Osteocyte (in vitro differentiated cells): ENCODE measurements at regions not wholly inside any gene's neighbourhood (a gene's known extent, or its start where the extent isn't known, plus 50 kb on each side); places are given as distances from the start of the nearest gene placed in this dataset.

Source experiments
- DNase-seq: peaks from one replicate; pipeline ENCODE4 v3.0.0; 2021; ENCODE audit warnings: mixed read lengths; ENCODE audit not compliant: unreplicated experiment; ENCODE audit errors: extremely low spot score
- H3K27ac Mint-ChIP-seq: one replicate; pipeline ENCODE4 v1.8.0; 2021; ENCODE audit warnings: mild to moderate bottlenecking, mixed read lengths; ENCODE audit not compliant: unreplicated experiment
- H3K27me3 Mint-ChIP-seq: one replicate; pipeline ENCODE4 v1.8.0; 2021; ENCODE audit warnings: mixed read lengths; ENCODE audit not compliant: unreplicated experiment
- H3K36me3 Mint-ChIP-seq: one replicate; pipeline ENCODE4 v1.8.0; 2021; ENCODE audit warnings: mixed read lengths; ENCODE audit not compliant: unreplicated experiment
- H3K4me1 Mint-ChIP-seq: one replicate; pipeline ENCODE4 v1.8.0; 2021; ENCODE audit warnings: mixed read lengths; ENCODE audit not compliant: unreplicated experiment
- H3K4me3 Mint-ChIP-seq: one replicate; pipeline ENCODE4 v1.8.0; 2021; ENCODE audit warnings: mild to moderate bottlenecking, moderate library complexity, mixed read lengths; ENCODE audit not compliant: unreplicated experiment
- H3K9me3 Mint-ChIP-seq: one replicate; pipeline ENCODE4 v1.8.0; 2021; ENCODE audit warnings: mixed read lengths; ENCODE audit not compliant: unreplicated experiment
- CTCF ChIP-seq: fragments of 200-600 bp; sonication (generic); IDR thresholded peaks from 2 replicates; pipeline ENCODE4 v1.5.0; 2021; ENCODE audit warnings: antibody characterized with exemption, mild to moderate bottlenecking, moderate library complexity

DNA sequence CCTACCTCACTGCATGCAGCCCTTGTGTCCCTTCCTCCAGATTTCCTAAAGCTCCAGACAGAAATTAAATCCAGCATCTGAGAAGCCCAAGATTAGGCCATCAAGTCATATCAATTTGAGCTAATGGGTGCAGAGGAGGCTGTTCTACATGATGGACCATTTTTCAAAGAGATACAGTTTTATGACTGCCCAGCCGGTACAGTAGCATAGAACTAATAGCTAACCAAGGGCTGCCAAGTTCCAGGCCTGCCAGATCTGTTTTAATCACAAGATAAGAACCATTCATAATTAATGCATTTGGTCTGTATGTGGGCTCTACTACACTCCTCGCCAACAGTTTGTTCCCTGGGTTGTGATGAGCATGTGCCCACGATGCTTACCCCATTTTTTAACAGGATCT is 64.9 kb downstream of the PABIR2 start:
- Mint-ChIP-seq H3K9me3 (peaks cover 3% of the 10 kb centered on the region), H3K36me3 (no peaks in the 10 kb centered on the region), H3K4me3 (no peak overlapping the region), H3K4me1 (peaks cover 31% of the 10 kb centered on the region), H3K27me3 (no peaks in the 10 kb centered on the region), H3K27ac (no peak overlapping the region)
- no peak for DNase-seq
- no peak for TF ChIP-seq CTCF

- H3K27ac Mint-ChIP-seq = no peak overlapping the region
Measured at GRCh38 chrX:134727363-134727762, 69.1 kb upstream of the PLAC1 start.

GRCh38 chrX:134725103-134725690 is 66.9 kb upstream of the PLAC1 start:
- no peak for TF ChIP-seq CTCF

More at GRCh38 chrX:134727363-134727762, 69.1 kb upstream of the PLAC1 start:
- Mint-ChIP-seq H3K27me3 (no peaks in the 10 kb centered on the region), H3K9me3 (peaks cover 6% of the 10 kb centered on the region), H3K4me1 (no peaks in the 10 kb centered on the region), H3K4me3 (no peak overlapping the region), H3K36me3 (no peaks in the 10 kb centered on the region)
- TF ChIP-seq CTCF = no peak
- DNase-seq = no peak

DNA sequence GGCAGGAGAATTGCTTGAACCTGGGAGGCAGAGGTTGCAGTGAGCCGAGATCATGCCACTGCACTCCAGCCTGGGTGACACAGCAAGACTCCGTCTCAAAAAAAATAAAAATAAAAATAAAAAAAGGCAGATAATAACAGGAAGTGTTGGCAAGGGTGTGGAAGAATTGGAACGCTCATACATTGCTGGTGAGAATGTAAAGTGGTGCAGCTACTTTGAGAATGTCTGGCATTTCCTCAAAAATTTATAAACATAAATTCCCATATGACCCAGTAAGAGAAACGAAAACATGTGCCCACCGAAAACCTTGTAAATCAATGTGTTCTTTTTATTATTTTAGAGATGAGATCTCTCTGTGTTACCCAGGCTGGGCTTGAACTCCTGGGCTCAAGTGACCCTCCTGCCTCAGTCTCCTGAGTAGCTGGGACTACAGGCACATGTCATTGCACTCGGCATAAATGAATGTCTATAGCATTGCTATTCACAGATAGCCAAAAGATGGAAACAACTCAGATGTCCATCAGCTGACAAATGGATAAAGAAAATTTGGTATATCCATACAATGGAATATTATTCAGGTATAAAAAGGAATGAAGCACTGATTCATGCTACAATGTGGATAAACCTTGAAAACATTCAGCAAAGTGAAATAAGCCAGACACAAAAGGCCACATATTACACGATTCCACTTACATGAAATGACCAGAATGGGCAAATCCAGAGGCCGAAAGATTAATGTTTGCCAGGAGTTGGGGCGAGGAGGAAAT is 63.7 kb upstream of the PLAC1 start:
- H3K4me3 Mint-ChIP-seq = no peak overlapping the region
- H3K27ac Mint-ChIP-seq = peak overlapping the region; percentile 58
- no peak for DNase-seq
- no peaks in the 10 kb centered on the region for H3K36me3 Mint-ChIP-seq
- peaks cover 12% of the 10 kb centered on the region for H3K4me1 Mint-ChIP-seq
- H3K27me3 Mint-ChIP-seq = no peaks in the 10 kb centered on the region
- H3K9me3 Mint-ChIP-seq = peaks cover 7% of the 10 kb centered on the region
- no peak for TF ChIP-seq CTCF

More at GRCh38 chrX:134725103-134725690, 66.9 kb upstream of the PLAC1 start:
- Mint-ChIP-seq H3K9me3 (peaks cover 11% of the 10 kb centered on the region), H3K4me1 (no peaks in the 10 kb centered on the region), H3K27ac (no peak overlapping the region), H3K36me3 (no peaks in the 10 kb centered on the region), H3K4me3 (no peak overlapping the region), H3K27me3 (no peaks in the 10 kb centered on the region)
- DNase-seq = no peak

GRCh38 chrX:134718966-134719317 is 60.7 kb upstream of the PLAC1 start:
- peaks cover 24% of the 10 kb centered on the region for H3K4me1 Mint-ChIP-seq
- H3K4me3 Mint-ChIP-seq = no peak overlapping the region
- no peaks in the 10 kb centered on the region for H3K27me3 Mint-ChIP-seq
- H3K9me3 Mint-ChIP-seq = peaks cover 7% of the 10 kb centered on the region
- TF ChIP-seq CTCF = no peak
- peak overlapping the region; percentile 66 for H3K27ac Mint-ChIP-seq
- no peaks in the 10 kb centered on the region for H3K36me3 Mint-ChIP-seq
- no peak for DNase-seq
